GM11168 (cell line): ENCODE measurements at regions not wholly inside any gene's neighbourhood (a gene's known extent, or its start where the extent isn't known, plus 50 kb on each side); places are given as distances from the start of the nearest gene placed in this dataset.

Source experiments
- in situ Hi-C: fragments of 300-500 bp; cut with MboI; formaldehyde crosslinking; loops from one replicate; pipeline ENCODE4 v1.12.0; 2022; ENCODE audit warnings: low sequenced_read_pairs; ENCODE audit not compliant: unreplicated experiment

GRCh38 chr13:95444006-95444730, 108.4 kb upstream of the CLDN10 start:
- in situ Hi-C loops: no loop called here

- in situ Hi-C loops: no loop called here
Observed at GRCh38 chr13:95445131-95445530, 107.4 kb upstream of the CLDN10 start.

GRCh38 chr13:95447814-95448213, 104.7 kb upstream of the CLDN10 start:
- in situ Hi-C loops: no loop called here

GRCh38 chr13:95451656-95452055, 100.9 kb upstream of the CLDN10 start:
- in situ Hi-C loops: no loop called here

- in situ Hi-C loops: no loop called here
Observed at GRCh38 chr13:95452375-95452774, 100.1 kb upstream of the CLDN10 start.

GRCh38 chr13:95455782-95456181, 96.7 kb upstream of the CLDN10 start:
- in situ Hi-C loops: no loop called here

- in situ Hi-C loops: no loop called here
Observed at GRCh38 chr13:95456815-95457214, 95.7 kb upstream of the CLDN10 start.

GRCh38 chr13:95457294-95457693, 95.2 kb upstream of the CLDN10 start:
- in situ Hi-C loops: no loop called here

- in situ Hi-C loops: no loop called here
Observed at GRCh38 chr13:95462801-95463200, 89.7 kb upstream of the CLDN10 start.

- in situ Hi-C loops: no loop called here
Observed at GRCh38 chr13:95463531-95463930, 89.0 kb upstream of the CLDN10 start.

GRCh38 chr13:95470574-95471366, 81.8 kb upstream of the CLDN10 start:
- in situ Hi-C loops: no loop called here

- in situ Hi-C loops: no loop called here
Observed at GRCh38 chr13:95471960-95472359, 80.6 kb upstream of the CLDN10 start.

GRCh38 chr13:95474992-95475391, 77.5 kb upstream of the CLDN10 start:
- in situ Hi-C loops: no loop called here

- in situ Hi-C loops: no loop called here
Observed at GRCh38 chr13:95477187-95477586, 75.3 kb upstream of the CLDN10 start.

GRCh38 chr13:95479731-95480130, 72.8 kb upstream of the CLDN10 start:
- in situ Hi-C loops: no loop called here

- in situ Hi-C loops: no loop called here
Observed at GRCh38 chr13:95480131-95480545, 72.4 kb upstream of the CLDN10 start.

GRCh38 chr13:95480791-95481780, 71.4 kb upstream of the CLDN10 start:
- in situ Hi-C loops: no loop called here

- in situ Hi-C loops: no loop called here
Observed at GRCh38 chr13:95484052-95484451, 68.5 kb upstream of the CLDN10 start.

- in situ Hi-C loops: no loop called here
Observed at GRCh38 chr13:95485045-95485517, 67.4 kb upstream of the CLDN10 start.

- in situ Hi-C loops: no loop called here
Observed at GRCh38 chr13:95485518-95486144, 66.9 kb upstream of the CLDN10 start.
